ENCODE measurements at regions not wholly inside any gene's neighbourhood (a gene's known extent, or its start where the extent isn't known, plus 50 kb on each side); places are given as distances from the start of the nearest gene placed in this dataset.

GRCh38 chr3:178421069-178421468 is 115.2 kb upstream of the KCNMB2 start:
- Histone ChIP-seq H3K4me3 (no peak overlapping the region), H3K36me3 (replicated peaks in 1 of 2) (no peaks in the 10 kb centered on the region), H3K4me1 (replicated peaks in 1 of 2) (no peaks in the 10 kb centered on the region), H3K27ac (no peak overlapping the region), H3K9me3 (replicated peaks in 1 of 3) (no peaks in the 10 kb centered on the region), H3K27me3 (no peaks in the 10 kb centered on the region)
- DNase-seq = no peak
- 74 to 85% (median 82%) methylated on average over 1 of the region's 1 CpG for WGBS, 4 donors
- intact Hi-C loops (cut with DNase I) = no loop called here
- no peak for TF ChIP-seq POLR2A (IDR thresholded peaks at IDR 0.05)
- no peak for TF ChIP-seq CTCF (IDR thresholded peaks at IDR 0.05)

- H3K27ac ChIP-seq = no peak overlapping the region
- no peak overlapping the region for H3K4me3 ChIP-seq
- no peaks in the 10 kb centered on the region for H3K27me3 ChIP-seq
- H3K4me1 ChIP-seq (replicated peaks in 1 of 2) = no peaks in the 10 kb centered on the region
- no peak for DNase-seq
- intact Hi-C loops (cut with DNase I) = no loop called here
- H3K36me3 ChIP-seq (replicated peaks in 1 of 2) = no peaks in the 10 kb centered on the region
- H3K9me3 ChIP-seq (replicated peaks in 1 of 3) = no peaks in the 10 kb centered on the region
- TF ChIP-seq CTCF (IDR thresholded peaks at IDR 0.05) (no peak), POLR2A (IDR thresholded peaks at IDR 0.05) (no peak)
Observed at GRCh38 chr3:178422406-178422805, 113.8 kb upstream of the KCNMB2 start.

DNA sequence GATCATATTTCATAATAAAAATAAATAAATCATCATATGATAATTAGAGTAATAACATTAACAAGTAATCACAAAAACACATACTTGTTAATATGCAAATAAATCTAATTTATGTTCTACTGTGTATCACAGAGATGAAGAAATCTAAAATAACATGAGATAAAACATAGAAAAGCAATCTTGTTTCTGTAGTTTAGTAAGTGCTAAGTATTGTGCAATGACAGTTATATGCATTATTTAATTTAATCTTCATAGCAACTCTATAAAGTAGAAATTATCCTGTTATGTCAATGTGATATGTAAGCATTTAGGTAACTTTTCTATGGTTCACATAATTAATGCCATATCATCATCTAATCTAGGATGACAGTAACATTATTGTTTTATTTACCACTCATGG is 108.2 kb upstream of the KCNMB2 start:
- no peak overlapping the region for H3K4me3 ChIP-seq
- intact Hi-C loops (cut with DNase I) = no loop called here
- no peaks in the 10 kb centered on the region for H3K9me3 ChIP-seq (replicated peaks in 1 of 3)

DNA sequence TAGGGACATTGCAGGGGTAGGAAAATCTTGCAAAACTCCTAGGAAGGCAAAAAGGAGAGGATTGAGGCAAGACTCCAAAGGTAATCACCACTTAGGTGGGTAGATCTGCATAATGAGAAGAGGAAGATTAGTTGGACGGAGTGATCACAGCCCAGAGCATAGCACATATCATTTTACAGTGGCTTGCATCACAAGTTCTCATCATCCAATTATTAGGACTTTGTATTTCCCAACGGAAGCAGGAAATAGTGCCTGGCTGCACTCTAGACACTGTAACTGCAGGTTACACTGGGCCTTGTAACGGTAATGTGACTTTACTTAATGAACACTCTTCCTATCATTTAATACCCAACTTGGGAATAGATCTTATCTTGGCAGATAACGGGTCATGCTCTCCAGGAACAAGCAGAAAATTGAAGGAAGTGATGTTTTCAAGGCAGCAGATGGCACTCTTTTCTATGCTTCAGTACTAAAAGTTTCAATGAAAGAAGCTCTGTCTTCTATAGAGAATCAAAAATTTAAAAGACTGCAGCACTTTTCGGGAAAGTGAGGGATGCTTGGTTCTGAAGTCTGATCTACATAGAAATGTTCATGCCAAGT is 101.9 kb upstream of the KCNMB2 start:
- Histone ChIP-seq H3K36me3 (replicated peaks in 1 of 2) (no peaks in the 10 kb centered on the region), H3K9me3 (replicated peaks in 1 of 3) (no peaks in the 10 kb centered on the region), H3K27me3 (no peaks in the 10 kb centered on the region), H3K4me3 (no peak overlapping the region), H3K4me1 (replicated peaks in 1 of 2) (no peaks in the 10 kb centered on the region), H3K27ac (no peak overlapping the region)
- intact Hi-C loops (cut with DNase I) = no loop called here
- WGBS, 4 donors = 16 to 31% (median 25%) methylated on average over 5 of the region's 5 CpGs
- TF ChIP-seq CTCF (IDR thresholded peaks at IDR 0.05) (no peak), POLR2A (IDR thresholded peaks at IDR 0.05) (no peak)
- no peak for DNase-seq

More for the DNA sequence above, 108.2 kb upstream of the KCNMB2 start:
- DNase-seq = no peak
- no peak overlapping the region for H3K27ac ChIP-seq
- TF ChIP-seq CTCF (IDR thresholded peaks at IDR 0.05) (no peak), POLR2A (IDR thresholded peaks at IDR 0.05) (no peak)
- no peaks in the 10 kb centered on the region for H3K4me1 ChIP-seq (replicated peaks in 1 of 2)
- H3K27me3 ChIP-seq = no peaks in the 10 kb centered on the region
- H3K36me3 ChIP-seq (replicated peaks in 1 of 2) = no peaks in the 10 kb centered on the region

All from adrenal gland (tissue), 9 donors.